ENCODE measurements at regions not wholly inside any gene's neighbourhood (a gene's known extent, or its start where the extent isn't known, plus 50 kb on each side); places are given as distances from the start of the nearest gene placed in this dataset.

DNA sequence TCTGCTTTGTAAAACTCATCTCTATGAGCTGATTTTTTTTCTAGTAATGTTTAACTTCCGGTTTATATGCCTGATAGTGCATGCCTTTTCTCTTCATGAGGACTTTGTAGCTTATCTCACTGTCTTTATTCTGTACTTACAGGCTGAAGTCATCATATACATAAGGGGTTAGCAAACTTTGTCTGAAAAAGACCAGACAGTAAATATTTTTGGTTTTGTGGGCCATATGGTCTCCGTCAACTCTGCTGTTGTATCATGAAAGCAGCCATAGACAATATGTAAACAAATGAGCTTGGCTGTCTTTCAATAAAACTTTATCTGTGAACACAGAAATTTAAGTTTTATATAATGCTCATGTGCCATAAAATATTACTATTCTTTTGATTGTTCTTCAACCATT is 172.1 kb downstream of the GXYLT1 start:
- no peak overlapping the region for H3K14ac ChIP-seq (replicated peaks; ENCODE audit: low read depth, low read length)
- H3K56ac ChIP-seq (ENCODE audit: extremely low read depth, insufficient read depth, low read length) = no peak overlapping the region
- H3K9me3 ChIP-seq (ENCODE audit: control insufficient read depth, insufficient read depth, low read length) = no peaks in the 10 kb centered on the region
- no peak overlapping the region for H3K4ac ChIP-seq (ENCODE audit: low read depth, low read length)
- H2AK5ac ChIP-seq (ENCODE audit: low read depth, low read length) = no peak overlapping the region
- no peak overlapping the region for H3K9ac ChIP-seq (ENCODE audit: low read depth, low read length)
- H2BK5ac ChIP-seq (ENCODE audit: low read depth, low read length, poor library complexity, severe bottlenecking) = no peak overlapping the region
- ATAC-seq (ENCODE audit: low read depth) (no peak), DNase-seq (no peak)
- in situ Hi-C loops (cut with MboI; ENCODE audit: low sequenced_read_pairs) (no loop called here), intact Hi-C loops (cut with micrococcal nuclease) (no loop called here), dilution Hi-C loops (cut with HindIII; ENCODE audit: low sequenced_read_pairs, unreplicated experiment) (no loop called here)
- H3K27ac ChIP-seq (ENCODE audit: insufficient read depth, low read length) = no peak overlapping the region
- H3K9me1 ChIP-seq (ENCODE audit: insufficient read depth, low read length) = no peaks in the 10 kb centered on the region
- no peak overlapping the region for H3K23ac ChIP-seq (ENCODE audit: low read depth, low read length)
- no peak overlapping the region for H2AFZ ChIP-seq (replicated peaks; ENCODE audit: low read length, poor library complexity)
- no peak overlapping the region for H2AK9ac ChIP-seq (replicated peaks; ENCODE audit: low read depth, low read length, poor library complexity)
- no peaks in the 10 kb centered on the region for H3K27me3 ChIP-seq (ENCODE audit: control insufficient read depth, insufficient read depth, low read length)
- TF ChIP-seq CHD1 (IDR thresholded peaks at IDR 0.05; ENCODE audit: low read depth, low read length) = no peak
- WGBS, 2 experiments (ENCODE audit: extremely low coverage in 2 of 2, insufficient read length in 1 of 2) = no CpG with 5 or more reads among the region's 2 CpGs
- H2BK15ac ChIP-seq (ENCODE audit: low read depth, low read length) = no peak overlapping the region
- H4K5ac ChIP-seq (ENCODE audit: low read depth, low read length) = no peak overlapping the region
- no peaks in the 10 kb centered on the region for H3K79me1 ChIP-seq (ENCODE audit: low read depth in 1 of 2, low read length in 2 of 2)
- no peak overlapping the region for H3K18ac ChIP-seq (ENCODE audit: low read depth, low read length)
- H3K4me2 ChIP-seq (ENCODE audit: low read depth, low read length) = no peak overlapping the region
- ChIA-PET CTCF (interaction anchor here (1.1 kb wide), 1 partner anchor 8 kb away, joined by 9 read pairs; no protein-coding TSS in a partner anchor), POLR2A (ENCODE audit: unreplicated experiment) (no interaction called here)
- no peaks in the 10 kb centered on the region for H3K4me1 ChIP-seq (ENCODE audit: control insufficient read depth, insufficient read depth, low read length)
- H4K20me1 ChIP-seq (ENCODE audit: insufficient read depth, low read length) = no peaks in the 10 kb centered on the region
- no peaks in the 10 kb centered on the region for H3K36me3 ChIP-seq (ENCODE audit: control insufficient read depth, insufficient read depth, low read length)
- no TSS peak for BruUV-seq (replicated peaks)
- no peak overlapping the region for H4K8ac ChIP-seq (ENCODE audit: low read depth in 2 of 2, low read length in 2 of 2)
- H3K4me3 ChIP-seq (ENCODE audit: insufficient read depth, low read depth, low read length) = no peak overlapping the region
- H4K91ac ChIP-seq (ENCODE audit: insufficient read depth, low read depth, low read length) = no peak overlapping the region
- no peak overlapping the region for H2BK120ac ChIP-seq (ENCODE audit: low read depth, low read length)
- no peak overlapping the region for H2BK20ac ChIP-seq (ENCODE audit: low read depth, low read length)

Data from IMR-90 (cell line).